Fibroblast of villous mesenchyme (primary cell): ENCODE measurements at regions not wholly inside any gene's neighbourhood (a gene's known extent, or its start where the extent isn't known, plus 50 kb on each side); places are given as distances from the start of the nearest gene placed in this dataset.

Experiments
- DNase-seq: peaks from one replicate; pipeline ENCODE4 v3.0.0-alpha.2; 2010; ENCODE audit warnings: low read depth
- H3K4me3 ChIP-seq: 2 replicates; pipeline ENCODE4 v1.5.1; 2011; ENCODE audit warnings: low read depth, mild to moderate bottlenecking, low read length
- CTCF ChIP-seq: IDR thresholded peaks from 2 replicates; pipeline ENCODE4 v1.5.1; 2012; ENCODE audit warnings: low read depth, mild to moderate bottlenecking, low read length; ENCODE audit not compliant: insufficient read depth

DNA sequence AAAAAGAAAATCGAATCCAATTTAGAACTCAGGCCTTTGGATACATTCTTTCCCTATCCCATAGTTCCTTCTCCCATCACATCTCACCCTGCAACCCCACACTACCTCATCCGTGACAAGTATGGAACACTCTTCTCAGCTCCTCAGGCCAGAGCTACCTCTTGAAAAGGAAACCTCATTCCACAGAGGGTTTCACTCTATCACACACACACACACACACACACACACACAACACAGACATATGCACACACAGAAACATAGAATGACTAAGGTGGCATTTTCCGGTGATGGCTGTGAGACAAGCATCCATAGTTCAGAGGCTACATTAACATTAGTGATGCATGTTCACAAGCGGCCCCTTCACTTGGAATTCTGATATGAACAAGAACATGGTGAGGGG is 122.0 kb upstream of the HES1 start:
- no peak for TF ChIP-seq CTCF
- DNase-seq = no peak
- H3K4me3 ChIP-seq = no peak overlapping the region

DNA sequence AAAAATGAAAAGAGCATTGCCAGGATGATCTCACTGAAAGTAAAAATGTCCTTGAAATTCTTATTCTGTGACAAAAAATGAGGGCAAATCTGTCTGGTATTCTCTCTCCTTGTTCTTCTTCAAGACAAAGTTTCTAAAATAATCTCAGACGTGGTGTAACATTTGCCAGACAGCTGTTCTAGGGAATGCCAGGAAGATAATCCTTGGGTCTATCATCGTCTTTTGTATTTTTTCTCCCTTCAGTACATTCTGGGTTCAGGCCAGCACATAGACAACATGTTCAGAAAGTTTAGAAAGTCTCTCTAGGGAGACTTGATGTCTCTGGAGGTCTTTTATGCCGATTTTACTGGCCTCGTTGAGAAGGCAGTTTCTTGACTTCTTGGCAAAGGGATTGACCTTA is 121.2 kb upstream of the HES1 start:
- DNase-seq = no peak
- TF ChIP-seq CTCF = no peak
- H3K4me3 ChIP-seq = no peak overlapping the region

DNA sequence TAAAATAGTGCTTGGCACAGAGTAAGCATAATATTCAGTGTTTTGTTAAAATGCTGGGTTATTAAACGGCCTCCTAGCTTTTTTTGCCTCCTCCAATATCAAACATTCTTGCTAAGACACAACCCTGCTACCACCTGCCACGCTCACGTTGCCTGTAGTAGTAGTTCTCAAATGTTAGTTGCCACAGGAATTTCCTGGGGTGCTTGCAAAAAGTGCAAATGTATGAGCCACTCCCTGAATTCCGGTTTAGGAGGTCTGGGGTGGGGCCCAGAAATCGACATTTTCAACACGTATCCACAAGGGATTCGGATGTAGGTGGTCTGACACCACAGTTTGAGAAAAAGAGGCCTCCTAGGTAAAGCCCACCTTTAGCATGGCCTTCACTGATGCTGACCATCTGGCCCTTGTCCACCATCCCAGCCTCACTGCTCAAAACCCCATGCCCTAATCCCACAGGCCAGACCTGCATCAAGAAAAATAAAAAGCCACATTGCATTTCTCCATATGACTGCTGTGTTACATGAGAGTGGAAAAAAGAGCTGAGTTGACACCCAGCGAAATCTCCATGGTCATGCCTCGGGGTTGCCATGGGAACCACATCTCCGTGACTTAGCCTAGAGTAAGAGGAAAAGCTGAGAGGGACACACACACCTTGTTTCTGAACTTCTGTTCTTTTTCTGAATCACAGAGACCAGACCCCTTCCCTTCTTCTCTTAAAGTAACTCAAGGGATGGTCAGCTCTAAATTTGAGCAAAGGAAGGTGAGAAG is 116.4 kb upstream of the HES1 start:
- no peak for DNase-seq
- no peak for TF ChIP-seq CTCF
- H3K4me3 ChIP-seq = no peak overlapping the region

GRCh38 chr3:194022052-194022451 is 113.9 kb upstream of the HES1 start:
- H3K4me3 ChIP-seq = no peak overlapping the region
- TF ChIP-seq CTCF = no peak
- DNase-seq = no peak

GRCh38 chr3:194022816-194023215 is 113.1 kb upstream of the HES1 start:
- no peak for DNase-seq
- H3K4me3 ChIP-seq = no peak overlapping the region
- no peak for TF ChIP-seq CTCF

GRCh38 chr3:194023501-194024280 is 112.3 kb upstream of the HES1 start:
- TF ChIP-seq CTCF = no peak
- no peak overlapping the region for H3K4me3 ChIP-seq
- no peak for DNase-seq
